Natural killer cell (primary cell): ENCODE measurements at regions not wholly inside any gene's neighbourhood (a gene's known extent, or its start where the extent isn't known, plus 50 kb on each side); places are given as distances from the start of the nearest gene placed in this dataset.

Source experiments
- ATAC-seq, 3 donors: fragments of 150-1000 bp in 2 of 3; fragments of 200-7000 bp in 1 of 3; cut with Tn5 transposase; 1 replicate in 1 of 3; 2 replicates in 2 of 3; pipeline ENCODE4 v1.10.0; 2021; ENCODE audit warnings: mild to moderate bottlenecking in 2 of 3, moderate library complexity in 2 of 3
- DNase-seq, 2 donors: peaks; one replicate each; pipeline versions ENCODE4 v3.0.0 to v3.0.0-alpha.2; 2013 to 2021; ENCODE audit warnings: mixed read lengths in 1 of 2
- H3K27ac ChIP-seq: one replicate; pipeline ENCODE4 v1.5.1; 2013; ENCODE audit warnings: mild to moderate bottlenecking, low read length
- H3K27me3 ChIP-seq: one replicate; pipeline ENCODE4 v1.6.1; 2013; ENCODE audit warnings: low read length; ENCODE audit not compliant: control insufficient read depth, insufficient read depth
- H3K36me3 ChIP-seq: one replicate; pipeline ENCODE4 v1.6.1; 2013; ENCODE audit warnings: low read length; ENCODE audit not compliant: control insufficient read depth, insufficient read depth
- H3K4me1 ChIP-seq: one replicate; pipeline ENCODE4 v1.6.1; 2013; ENCODE audit warnings: low read length; ENCODE audit not compliant: control insufficient read depth, insufficient read depth
- H3K4me3 ChIP-seq: one replicate; pipeline ENCODE4 v1.5.1; 2013; ENCODE audit warnings: low read length
- H3K9me3 ChIP-seq: one replicate; pipeline ENCODE4 v1.6.1; 2013; ENCODE audit warnings: low read length; ENCODE audit not compliant: control insufficient read depth, insufficient read depth
- H3K27ac Mint-ChIP-seq, 2 donors: one replicate each; pipeline ENCODE4 v1.8.0; 2022; ENCODE audit warnings: mild to moderate bottlenecking in 2 of 2, mixed read lengths in 2 of 2, moderate library complexity in 1 of 2
- H3K27me3 Mint-ChIP-seq, 2 donors: one replicate each; pipeline ENCODE4 v1.8.0; 2022; ENCODE audit warnings: low read depth in 2 of 2, mixed read lengths in 2 of 2
- H3K36me3 Mint-ChIP-seq: one replicate; pipeline ENCODE4 v1.8.0; 2022; ENCODE audit warnings: mixed read lengths
- H3K4me1 Mint-ChIP-seq, 2 donors: one replicate each; pipeline ENCODE4 v1.8.0; 2022; ENCODE audit warnings: mixed read lengths in 2 of 2
- H3K4me3 Mint-ChIP-seq: one replicate; pipeline ENCODE4 v1.8.0; 2022; ENCODE audit warnings: mild to moderate bottlenecking, moderate library complexity, mixed read lengths
- H3K9me3 Mint-ChIP-seq, 2 donors: one replicate each; pipeline ENCODE4 v1.8.0; 2022; ENCODE audit warnings: mixed read lengths in 2 of 2
- WGBS: methylation state at CpG from one replicate; pipeline ENCODE4 v1.1.7; 2013; ENCODE audit warnings: missing lambda C conversion rate; ENCODE audit not compliant: insufficient coverage; 5-methylcytosine and 5-hydroxymethylcytosine counted together
- intact Hi-C: fragments of 100-400 bp; cut with micrococcal nuclease; formaldehyde crosslinking; loops from one replicate; pipeline ENCODE4 v1.14.2; 2022
- TF ChIP-seq, protein P1 (sequence below): fragments of 200-600 bp; IDR thresholded peaks from one replicate; pipeline ENCODE4 v1.8.0; 2022; ENCODE audit warnings: antibody characterized with exemption

DNA sequence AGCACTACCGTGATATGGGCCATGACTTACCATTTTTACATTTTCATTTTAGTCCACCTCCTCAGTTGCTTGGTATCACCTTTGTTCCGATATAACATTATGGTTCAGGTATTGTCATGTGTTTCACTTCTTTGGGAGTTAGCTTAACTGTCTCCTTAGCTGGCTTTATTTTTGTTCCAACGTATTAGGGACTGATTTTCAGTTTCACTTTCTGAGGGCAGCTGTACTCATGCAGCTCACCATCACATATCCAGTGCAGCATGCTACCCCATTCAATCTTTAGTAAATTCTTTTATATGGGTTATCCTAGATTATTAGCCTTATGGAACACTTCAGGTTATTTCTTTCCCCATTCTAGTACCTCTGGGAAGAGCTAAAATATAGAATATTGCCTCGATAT lies 362.2 kb upstream of the IRAK1BP1 start:
- TF ChIP-seq, protein P1, sequence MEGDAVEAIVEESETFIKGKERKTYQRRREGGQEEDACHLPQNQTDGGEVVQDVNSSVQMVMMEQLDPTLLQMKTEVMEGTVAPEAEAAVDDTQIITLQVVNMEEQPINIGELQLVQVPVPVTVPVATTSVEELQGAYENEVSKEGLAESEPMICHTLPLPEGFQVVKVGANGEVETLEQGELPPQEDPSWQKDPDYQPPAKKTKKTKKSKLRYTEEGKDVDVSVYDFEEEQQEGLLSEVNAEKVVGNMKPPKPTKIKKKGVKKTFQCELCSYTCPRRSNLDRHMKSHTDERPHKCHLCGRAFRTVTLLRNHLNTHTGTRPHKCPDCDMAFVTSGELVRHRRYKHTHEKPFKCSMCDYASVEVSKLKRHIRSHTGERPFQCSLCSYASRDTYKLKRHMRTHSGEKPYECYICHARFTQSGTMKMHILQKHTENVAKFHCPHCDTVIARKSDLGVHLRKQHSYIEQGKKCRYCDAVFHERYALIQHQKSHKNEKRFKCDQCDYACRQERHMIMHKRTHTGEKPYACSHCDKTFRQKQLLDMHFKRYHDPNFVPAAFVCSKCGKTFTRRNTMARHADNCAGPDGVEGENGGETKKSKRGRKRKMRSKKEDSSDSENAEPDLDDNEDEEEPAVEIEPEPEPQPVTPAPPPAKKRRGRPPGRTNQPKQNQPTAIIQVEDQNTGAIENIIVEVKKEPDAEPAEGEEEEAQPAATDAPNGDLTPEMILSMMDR = no peak
- Histone ChIP-seq H3K4me3 (no peak overlapping the region), H3K9me3 (peaks cover 5% of the 10 kb centered on the region), H3K4me1 (no peaks in the 10 kb centered on the region), H3K27ac (no peak overlapping the region), H3K27me3 (no peaks in the 10 kb centered on the region), H3K36me3 (no peaks in the 10 kb centered on the region)
- H3K4me3 Mint-ChIP-seq = no peak overlapping the region
- ATAC-seq = no peak
- H3K27me3 Mint-ChIP-seq = no peaks in the 10 kb centered on the region
- intact Hi-C loops = no loop called here
- WGBS = 94% methylated on average over 2 of the region's 4 CpGs
- H3K27ac Mint-ChIP-seq = no peak overlapping the region
- no peaks in the 10 kb centered on the region for H3K4me1 Mint-ChIP-seq
- no peaks in the 10 kb centered on the region for H3K36me3 Mint-ChIP-seq
- H3K9me3 Mint-ChIP-seq = peaks cover 26 to 40% of the 10 kb centered on the region in 2 donors
- DNase-seq = no peak

- Mint-ChIP-seq H3K36me3 (no peaks in the 10 kb centered on the region), H3K27ac (no peak overlapping the region), H3K27me3 (no peaks in the 10 kb centered on the region), H3K4me1 (no peaks in the 10 kb centered on the region), H3K4me3 (no peak overlapping the region), H3K9me3 (peaks cover 18 to 27% of the 10 kb centered on the region in 2 donors)
- DNase-seq (no peak), ATAC-seq (no peak)
- H3K9me3 ChIP-seq = peaks cover 5% of the 10 kb centered on the region
- WGBS = 79% methylated on average over 2 of the region's 2 CpGs
- no peaks in the 10 kb centered on the region for H3K4me1 ChIP-seq
- H3K27ac ChIP-seq = no peak overlapping the region
- H3K4me3 ChIP-seq = no peak overlapping the region
- TF ChIP-seq, protein P1 = no peak
- intact Hi-C loops = no loop called here
- no peaks in the 10 kb centered on the region for H3K27me3 ChIP-seq
- no peaks in the 10 kb centered on the region for H3K36me3 ChIP-seq
These were observed 356.3 kb upstream of the IRAK1BP1 start for GRCh38 chr6:78511009-78511408.

DNA sequence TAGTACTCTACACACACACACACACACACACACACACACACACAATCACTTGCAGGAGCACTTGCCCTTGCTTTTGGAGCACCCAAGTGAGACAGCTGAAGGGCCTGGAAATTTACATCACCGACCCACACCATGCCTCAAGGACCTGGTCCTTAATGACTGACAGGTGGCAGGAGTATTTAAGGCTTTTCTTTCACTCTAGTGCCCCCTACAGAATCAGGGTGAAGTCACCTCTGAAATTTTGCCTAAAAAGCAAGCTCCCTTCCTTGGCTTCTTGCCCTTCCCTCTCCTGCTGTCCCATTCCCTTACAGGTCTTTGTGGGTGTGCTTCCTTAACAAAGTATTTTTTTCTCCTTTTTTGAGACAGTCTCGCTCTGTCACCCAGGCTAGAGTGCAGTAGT lies 353.5 kb upstream of the IRAK1BP1 start:
- no peaks in the 10 kb centered on the region for H3K36me3 Mint-ChIP-seq
- Histone ChIP-seq H3K27me3 (no peaks in the 10 kb centered on the region), H3K9me3 (no peaks in the 10 kb centered on the region), H3K36me3 (no peaks in the 10 kb centered on the region), H3K4me3 (no peak overlapping the region), H3K4me1 (no peaks in the 10 kb centered on the region), H3K27ac (no peak overlapping the region)
- H3K9me3 Mint-ChIP-seq = peaks cover 12 to 14% of the 10 kb centered on the region in 2 donors
- no peak overlapping the region for H3K4me3 Mint-ChIP-seq
- H3K27me3 Mint-ChIP-seq = no peaks in the 10 kb centered on the region
- TF ChIP-seq, protein P1 = no peak
- no peak overlapping the region for H3K27ac Mint-ChIP-seq
- WGBS = 33% methylated on average over 2 of the region's 2 CpGs
- intact Hi-C loops = no loop called here
- DNase-seq (no peak), ATAC-seq (no peak)
- no peaks in the 10 kb centered on the region for H3K4me1 Mint-ChIP-seq

DNA sequence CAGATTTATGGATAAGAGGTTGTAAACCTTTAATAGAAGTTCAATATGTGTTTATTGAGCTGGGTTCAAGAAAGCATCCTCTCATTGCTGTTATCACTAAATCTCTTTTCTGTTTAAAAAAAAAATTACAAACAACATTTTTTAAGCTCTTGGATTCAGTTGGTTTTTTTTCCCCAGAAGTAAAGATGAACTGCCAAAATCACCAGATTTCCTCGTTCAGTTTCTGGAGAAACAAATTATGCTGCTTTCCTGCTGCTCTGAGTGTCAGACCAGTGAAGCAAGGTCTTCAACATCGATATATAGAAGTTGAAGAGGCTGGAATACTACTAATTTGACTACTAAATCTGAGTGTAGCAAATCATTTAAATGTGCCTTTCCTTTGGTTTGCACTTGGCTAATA lies 352.1 kb upstream of the IRAK1BP1 start:
- H3K27ac Mint-ChIP-seq = no peak overlapping the region
- H3K9me3 Mint-ChIP-seq = peaks cover 4 to 8% of the 10 kb centered on the region in 2 donors
- intact Hi-C loops = no loop called here
- DNase-seq = no peak
- no peaks in the 10 kb centered on the region for H3K4me1 Mint-ChIP-seq
- TF ChIP-seq, protein P1 = no peak
- no peaks in the 10 kb centered on the region for H3K36me3 ChIP-seq
- H3K4me1 ChIP-seq = no peaks in the 10 kb centered on the region
- H3K9me3 ChIP-seq = no peaks in the 10 kb centered on the region
- H3K36me3 Mint-ChIP-seq = no peaks in the 10 kb centered on the region
- WGBS = 60% methylated on average over 2 of the region's 2 CpGs
- no peak overlapping the region for H3K27ac ChIP-seq
- no peak overlapping the region for H3K4me3 Mint-ChIP-seq
- no peak overlapping the region for H3K4me3 ChIP-seq
- no peaks in the 10 kb centered on the region for H3K27me3 Mint-ChIP-seq
- no peaks in the 10 kb centered on the region for H3K27me3 ChIP-seq
- ATAC-seq = no peak
